GM12878 (cell line): ENCODE measurements at regions not wholly inside any gene's neighbourhood (a gene's known extent, or its start where the extent isn't known, plus 50 kb on each side); places are given as distances from the start of the nearest gene placed in this dataset.

Source experiments
- CTCF ChIP-seq, 3 experiments: IDR thresholded peaks in 2 of 3; conservative IDR thresholded peaks in 1 of 3; 2 replicates each; pipeline ENCODE4 v1.5.1; 2011; ENCODE audit warnings: low read depth in 3 of 3, low read length in 3 of 3, mild to moderate bottlenecking in 3 of 3, control low read depth in 2 of 3, moderate library complexity in 2 of 3, inconsistent platforms in 1 of 3, mixed read lengths in 1 of 3; ENCODE audit not compliant: control insufficient read depth in 2 of 3, insufficient read depth in 1 of 3; ENCODE audit errors: extremely low read depth in 1 of 3
- EGR1 ChIP-seq, 2 experiments: IDR thresholded peaks; 1 replicate in 1 of 2; 2 replicates in 1 of 2; pipeline ENCODE4 v1.6.1; 2011 to 2012; ENCODE audit warnings: low read depth in 2 of 2, low read length in 2 of 2, borderline replicate concordance in 1 of 2, mild to moderate bottlenecking in 1 of 2, moderate library complexity in 1 of 2
- NRF1 ChIP-seq: conservative IDR thresholded peaks from 2 replicates; pipeline ENCODE4 v1.6.1; 2011; ENCODE audit warnings: mild to moderate bottlenecking, low read depth, low read length, improper control_type of control experiment
- PAX5 ChIP-seq: IDR thresholded peaks from 2 replicates; pipeline ENCODE4 v1.6.1; 2011; ENCODE audit warnings: low read depth, low read length, borderline replicate concordance
- RAD21 ChIP-seq: IDR thresholded peaks from 2 replicates; pipeline ENCODE4 v1.6.1; 2011; ENCODE audit warnings: mild to moderate bottlenecking, low read depth, low read length, moderate library complexity; ENCODE audit not compliant: insufficient read depth
- ZSCAN29 ChIP-seq: fragments of 450-650 bp; IDR thresholded peaks from 2 replicates; pipeline ENCODE4 v1.6.1; 2017; ENCODE audit warnings: mild to moderate bottlenecking, moderate library complexity

- TF ChIP-seq RAD21 (no peak), ZSCAN29 (no peak), PAX5 (no peak), CTCF (IDR thresholded peaks at IDR 0.05 in 2 of 3, conservative IDR thresholded peaks at IDR 0.05 in 1 of 3; ENCODE audit: control insufficient read depth in 2 of 3, extremely low read depth in 1 of 3, insufficient read depth in 1 of 3, low read depth in 3 of 3, low read length in 3 of 3) (no peak), EGR1 (IDR thresholded peaks at IDR 0.05; ENCODE audit: borderline replicate concordance in 1 of 2, low read depth in 2 of 2, low read length in 2 of 2) (no peak), NRF1 (no peak)
These were observed 464.0 kb upstream of the ZMIZ1 start for GRCh38 chr10:78604721-78605120.
